NT2/D1 (cell line): ENCODE measurements at regions not wholly inside any gene's neighbourhood (a gene's known extent, or its start where the extent isn't known, plus 50 kb on each side); places are given as distances from the start of the nearest gene placed in this dataset.

Source experiments
- DNase-seq: peaks from one replicate; pipeline ENCODE4 v3.0.0-alpha.2; 2011; ENCODE audit warnings: low read depth, low spot score
- H3K27me3 ChIP-seq: 2 replicates; pipeline ENCODE4 v1.6.0; 2011; ENCODE audit warnings: mild to moderate bottlenecking; ENCODE audit not compliant: insufficient read length, insufficient read depth
- H3K36me3 ChIP-seq: 2 replicates; pipeline ENCODE4 v1.6.1; 2011; ENCODE audit warnings: mild to moderate bottlenecking, low read length, mixed read lengths; ENCODE audit not compliant: insufficient read depth, insufficient read length
- H3K4me1 ChIP-seq: 2 replicates; pipeline ENCODE4 v1.5.1; 2011; ENCODE audit not compliant: insufficient read depth, insufficient read length
- H3K4me3 ChIP-seq: 2 replicates; pipeline ENCODE4 v1.5.1; 2011; ENCODE audit warnings: low read depth; ENCODE audit not compliant: insufficient read length
- H3K9ac ChIP-seq: 2 replicates; pipeline ENCODE4 v1.6.0; 2011; ENCODE audit warnings: low read depth; ENCODE audit not compliant: insufficient read length
- H3K9me3 ChIP-seq: 2 replicates; pipeline ENCODE4 v1.5.1; 2011; ENCODE audit warnings: mild to moderate bottlenecking, low read length; ENCODE audit not compliant: insufficient read depth
- SUZ12 ChIP-seq: IDR thresholded peaks from 2 replicates; pipeline ENCODE4 v1.6.1; 2011; ENCODE audit not compliant: insufficient read length, insufficient read depth; ENCODE audit errors: extremely low read depth
- YY1 ChIP-seq: IDR thresholded peaks from 2 replicates; pipeline ENCODE4 v1.6.1; 2011; ENCODE audit not compliant: insufficient read length, insufficient read depth
- ZNF274 ChIP-seq: IDR thresholded peaks from 2 replicates; pipeline ENCODE4 v1.6.1; 2011; ENCODE audit warnings: mild to moderate bottlenecking, low read depth, low read length

DNA sequence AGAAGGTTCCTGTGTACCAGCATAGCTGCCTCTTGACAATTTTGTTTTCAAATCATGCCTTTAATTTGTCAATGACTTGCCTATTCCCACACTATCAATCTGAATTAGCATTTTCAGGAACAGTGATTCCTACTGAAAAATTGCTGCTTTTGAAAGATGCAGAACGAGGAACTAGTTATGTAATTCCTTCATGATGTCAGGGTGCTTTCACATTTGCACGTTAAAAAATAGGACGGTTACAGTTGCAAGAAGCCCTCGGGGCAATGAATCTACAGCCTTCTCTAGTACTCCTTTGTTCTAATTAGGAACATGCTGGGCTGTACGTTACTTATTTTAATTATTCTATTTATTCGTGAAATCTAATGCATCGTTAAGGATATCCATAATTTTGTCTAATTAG is 253.9 kb downstream of the OTUD1 start:
- Histone ChIP-seq H3K4me3 (no peak overlapping the region), H3K9me3 (no peaks in the 10 kb centered on the region), H3K9ac (no peak overlapping the region), H3K36me3 (no peaks in the 10 kb centered on the region), H3K27me3 (peaks cover 63% of the 10 kb centered on the region), H3K4me1 (no peaks in the 10 kb centered on the region)
- TF ChIP-seq YY1 = no peak
- no peak for TF ChIP-seq SUZ12
- no peak for TF ChIP-seq ZNF274
- DNase-seq = no peak

DNA sequence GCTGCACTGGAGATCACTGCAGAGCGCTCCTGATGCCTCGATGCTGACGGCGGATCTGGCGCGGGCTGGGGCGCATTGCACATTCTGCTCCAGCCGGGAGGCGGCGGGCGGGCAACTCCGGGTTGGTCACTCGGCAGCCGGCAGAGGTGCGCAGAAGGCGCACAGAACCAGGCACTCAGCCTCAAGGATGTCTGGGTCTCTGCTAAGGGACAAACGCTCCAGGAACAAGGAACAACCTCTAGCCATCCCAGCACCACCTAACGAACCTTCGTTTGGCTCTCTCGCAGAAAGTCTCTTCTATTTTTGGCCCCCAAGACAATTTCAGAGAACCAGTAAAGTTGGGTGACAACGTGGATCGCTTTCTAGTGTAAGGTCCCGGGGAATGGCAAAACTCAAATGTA is 254.6 kb downstream of the OTUD1 start:
- no peaks in the 10 kb centered on the region for H3K36me3 ChIP-seq
- H3K9ac ChIP-seq = peak overlapping the region; percentile 73
- TF ChIP-seq ZNF274 (no peak), SUZ12 (no peak), YY1 (no peak)
- H3K4me1 ChIP-seq = no peaks in the 10 kb centered on the region
- H3K4me3 ChIP-seq = peak overlapping the region; percentile 72
- DNase-seq = peak; percentile 61
- peaks cover 64% of the 10 kb centered on the region for H3K27me3 ChIP-seq
- H3K9me3 ChIP-seq = no peaks in the 10 kb centered on the region

DNA sequence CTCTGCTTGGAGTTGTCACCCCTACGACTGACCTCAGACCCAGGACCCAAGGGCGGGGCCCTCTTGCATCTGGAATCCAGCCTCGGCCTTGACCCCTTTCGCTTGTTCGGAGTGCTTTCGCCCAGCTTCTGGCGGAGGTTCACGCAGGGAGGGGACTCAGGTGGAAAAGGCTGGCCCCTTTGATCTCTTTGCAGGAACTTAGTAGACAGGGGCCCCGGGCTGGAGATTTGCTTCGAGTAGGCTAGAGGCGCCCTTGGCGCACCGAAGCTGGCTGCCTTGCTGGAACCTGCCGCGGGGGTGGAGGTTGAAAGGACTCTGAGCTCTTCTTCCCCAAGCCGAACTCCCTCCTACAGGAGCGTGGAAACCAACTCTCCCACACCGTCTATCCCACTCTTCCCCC is 255.1 kb downstream of the OTUD1 start:
- H3K27me3 ChIP-seq = peaks cover 68% of the 10 kb centered on the region
- no peaks in the 10 kb centered on the region for H3K9me3 ChIP-seq
- peak overlapping the region; percentile 73 for H3K9ac ChIP-seq
- no peak for DNase-seq
- no peaks in the 10 kb centered on the region for H3K36me3 ChIP-seq
- TF ChIP-seq ZNF274 (no peak), SUZ12 (no peak), YY1 (no peak)
- H3K4me1 ChIP-seq = no peaks in the 10 kb centered on the region
- peak overlapping the region; percentile 72 for H3K4me3 ChIP-seq

DNA sequence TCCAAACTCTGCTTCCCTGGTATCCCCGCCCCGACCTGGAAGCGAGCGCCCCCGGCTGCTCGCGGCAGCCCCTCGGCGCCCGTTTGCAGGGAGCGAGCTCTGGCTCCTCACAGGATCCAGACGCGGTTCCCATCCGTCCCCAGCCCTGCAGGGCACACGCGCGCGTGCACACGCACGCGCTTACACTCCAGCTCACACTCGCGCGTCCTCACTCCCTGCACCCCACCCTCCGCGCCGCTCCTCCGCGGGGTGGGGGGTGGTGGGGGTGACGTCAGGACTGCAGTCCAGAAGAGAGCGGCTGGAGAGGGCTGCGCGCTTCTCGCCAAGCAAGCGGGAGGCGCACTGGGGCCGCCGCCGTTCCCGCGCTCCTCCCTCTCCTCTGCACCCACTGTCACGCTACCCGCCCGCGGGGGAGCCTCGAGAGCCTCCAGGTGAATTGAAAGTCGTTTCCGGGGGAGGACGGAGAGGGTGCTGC is 255.6 kb downstream of the OTUD1 start:
- Histone ChIP-seq H3K9me3 (no peaks in the 10 kb centered on the region), H3K4me1 (no peaks in the 10 kb centered on the region), H3K4me3 (peak overlapping the region; percentile 72), H3K9ac (peak overlapping the region; percentile 73), H3K27me3 (peaks cover 70% of the 10 kb centered on the region), H3K36me3 (no peaks in the 10 kb centered on the region)
- DNase-seq = peak; percentile 39
- TF ChIP-seq SUZ12 (peak; percentile 25), ZNF274 (no peak)

DNA sequence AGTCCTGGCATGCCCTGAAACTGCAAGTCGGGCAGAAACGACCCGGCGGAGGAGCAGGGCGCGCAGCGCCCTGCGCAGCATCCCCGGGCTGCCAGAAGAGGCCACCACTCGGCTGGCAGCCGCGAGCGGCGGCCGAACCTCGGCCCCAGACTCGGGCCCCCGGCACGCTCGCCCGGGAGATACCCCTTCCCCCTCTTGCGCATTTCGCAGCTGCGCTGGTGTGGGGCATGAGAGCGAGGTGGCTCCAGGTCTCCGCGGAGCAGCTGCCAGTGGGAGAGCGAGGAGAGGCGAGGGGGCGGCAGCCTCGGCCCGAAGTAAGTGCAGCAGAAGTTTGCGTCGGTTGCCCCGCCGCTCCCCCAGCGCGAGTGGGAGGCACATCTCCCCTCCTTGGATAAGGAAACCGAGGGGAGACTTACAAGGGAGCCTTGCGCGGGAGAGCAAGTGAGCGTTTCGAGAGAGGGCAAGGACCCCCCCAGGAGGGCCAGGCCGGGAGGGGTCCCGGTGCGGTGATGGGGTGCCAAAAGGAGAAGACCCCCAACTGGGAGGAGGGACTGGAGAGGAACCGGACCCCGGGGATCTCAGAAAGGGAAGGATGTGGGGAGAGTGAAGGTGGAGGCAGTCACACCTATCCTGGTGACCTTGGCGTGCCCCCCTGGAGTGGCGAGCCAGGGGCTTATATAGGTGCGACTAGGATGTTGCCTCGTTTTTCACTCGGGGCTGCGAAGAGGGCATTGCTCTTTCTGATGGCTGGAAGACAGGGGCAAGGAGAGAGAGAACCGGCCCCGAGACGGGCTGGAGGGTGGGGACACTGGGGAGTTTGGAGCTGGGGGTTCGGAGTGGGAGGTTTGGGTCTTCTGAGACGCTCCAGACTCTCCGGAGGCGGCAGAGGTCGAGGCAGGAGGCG is 256.3 kb downstream of the OTUD1 start:
- peak; percentile 23 for DNase-seq
- peak overlapping the region; percentile 72 for H3K4me3 ChIP-seq
- peak overlapping the region; percentile 73 for H3K9ac ChIP-seq
- H3K27me3 ChIP-seq = peaks cover 73% of the 10 kb centered on the region
- H3K9me3 ChIP-seq = no peaks in the 10 kb centered on the region
- H3K4me1 ChIP-seq = no peaks in the 10 kb centered on the region
- no peaks in the 10 kb centered on the region for H3K36me3 ChIP-seq
- TF ChIP-seq YY1 (no peak), ZNF274 (no peak), SUZ12 (no peak)

DNA sequence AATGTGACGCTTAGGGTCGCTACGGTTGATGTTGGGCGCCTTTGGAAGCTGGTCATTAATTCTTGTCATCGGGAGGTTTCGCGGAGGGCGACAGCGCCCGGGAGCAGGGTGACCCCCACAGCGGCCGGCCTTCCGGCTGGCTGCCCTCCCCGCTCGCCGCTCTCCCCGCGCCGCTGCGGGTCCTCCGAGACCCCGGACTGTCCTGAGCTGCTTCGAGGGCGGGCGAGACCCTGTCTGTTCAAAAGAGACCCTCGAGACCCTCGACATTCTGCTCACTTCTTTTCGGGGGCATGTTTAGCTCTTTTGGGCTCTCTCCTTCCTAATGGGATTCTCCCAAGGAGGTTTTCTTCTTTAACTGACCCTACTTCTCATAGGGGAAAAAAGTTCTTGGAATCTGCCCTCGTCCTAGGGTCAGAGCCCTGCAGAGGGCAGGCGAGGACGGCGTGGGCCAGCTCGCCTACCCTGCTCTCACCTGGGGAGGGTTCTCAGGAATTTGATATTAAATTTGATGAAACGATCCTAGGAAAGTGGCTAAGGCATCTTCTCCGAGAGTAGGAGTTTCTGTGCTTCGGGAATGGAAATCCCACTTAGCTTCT is 257.0 kb downstream of the OTUD1 start:
- Histone ChIP-seq H3K9me3 (no peaks in the 10 kb centered on the region), H3K4me3 (peak overlapping the region; percentile 72), H3K27me3 (peaks cover 76% of the 10 kb centered on the region), H3K4me1 (no peaks in the 10 kb centered on the region), H3K9ac (no peak overlapping the region), H3K36me3 (no peaks in the 10 kb centered on the region)
- no peak for DNase-seq
- TF ChIP-seq ZNF274 (no peak), YY1 (no peak), SUZ12 (no peak)

DNA sequence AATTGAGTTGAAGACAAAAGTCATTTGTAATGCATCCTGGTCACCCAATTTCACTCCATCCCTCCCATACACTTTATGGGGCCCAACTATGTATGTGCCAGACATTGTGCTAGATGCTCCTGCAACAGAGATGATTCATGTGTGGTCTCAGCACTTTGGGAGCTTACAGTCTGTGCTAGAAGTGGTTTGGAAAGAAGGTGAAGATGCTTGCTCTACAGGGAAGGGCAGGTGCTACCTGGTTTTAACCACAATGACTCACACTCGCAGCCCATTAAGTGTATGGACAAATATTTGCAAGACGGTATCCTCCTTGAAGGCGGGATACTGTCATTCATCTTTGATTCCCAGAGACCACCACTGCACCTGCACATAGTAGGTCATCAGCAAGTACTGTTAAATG is 257.6 kb downstream of the OTUD1 start:
- Histone ChIP-seq H3K9me3 (no peaks in the 10 kb centered on the region), H3K27me3 (peaks cover 78% of the 10 kb centered on the region), H3K9ac (no peak overlapping the region), H3K36me3 (no peaks in the 10 kb centered on the region), H3K4me3 (no peak overlapping the region), H3K4me1 (no peaks in the 10 kb centered on the region)
- no peak for DNase-seq
- TF ChIP-seq ZNF274 (no peak), YY1 (no peak), SUZ12 (no peak)
